GM19238 (cell line): ENCODE measurements at regions not wholly inside any gene's neighbourhood (a gene's known extent, or its start where the extent isn't known, plus 50 kb on each side); places are given as distances from the start of the nearest gene placed in this dataset.

Experiments
- DNase-seq: peaks from one replicate; pipeline ENCODE4 v3.0.0; 2011; ENCODE audit warnings: low spot score; ENCODE audit not compliant: insufficient read length

DNA sequence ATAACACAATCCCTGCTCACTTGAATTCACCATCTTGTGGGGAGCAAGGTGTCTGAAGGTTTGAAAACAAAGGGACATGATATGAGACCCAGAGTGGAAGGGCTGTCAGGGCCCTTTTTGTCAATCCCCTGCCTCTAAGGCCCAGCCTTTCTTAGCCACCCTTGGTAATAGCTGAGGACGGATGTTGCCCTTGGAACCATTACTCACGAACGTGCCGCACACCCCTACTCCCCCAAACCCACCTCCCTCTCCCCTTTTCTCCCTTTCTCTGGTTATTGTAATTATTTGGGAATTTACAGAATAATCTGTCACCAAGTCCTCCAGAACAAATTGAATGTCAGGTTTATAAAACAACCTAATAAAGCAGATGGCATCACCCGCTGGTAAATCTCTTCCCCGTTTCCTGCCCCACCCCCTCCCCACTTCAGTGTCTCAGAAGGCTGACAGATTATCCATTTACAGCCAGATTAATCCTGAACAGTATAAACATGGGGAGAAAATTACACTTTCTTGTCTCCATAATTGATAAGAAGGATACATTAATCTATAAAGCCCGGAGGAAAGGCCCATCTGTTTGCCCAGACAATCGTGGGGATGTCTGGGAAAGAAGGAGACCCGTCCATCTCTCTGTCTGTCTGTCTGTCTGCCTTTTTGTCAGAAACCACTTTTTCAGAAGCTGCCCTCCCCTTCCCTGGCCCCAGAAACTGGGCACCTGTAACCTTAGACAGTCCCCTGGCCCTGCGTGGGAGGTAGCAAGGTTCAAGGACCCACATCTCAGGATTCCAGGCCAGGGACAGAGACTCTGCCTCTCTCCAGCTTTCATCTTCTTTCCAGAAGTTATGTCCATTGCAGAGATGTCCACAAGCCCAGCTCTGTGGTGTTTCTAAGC is 60.6 kb upstream of the CD34 start:
- DNase-seq = no peak

DNA sequence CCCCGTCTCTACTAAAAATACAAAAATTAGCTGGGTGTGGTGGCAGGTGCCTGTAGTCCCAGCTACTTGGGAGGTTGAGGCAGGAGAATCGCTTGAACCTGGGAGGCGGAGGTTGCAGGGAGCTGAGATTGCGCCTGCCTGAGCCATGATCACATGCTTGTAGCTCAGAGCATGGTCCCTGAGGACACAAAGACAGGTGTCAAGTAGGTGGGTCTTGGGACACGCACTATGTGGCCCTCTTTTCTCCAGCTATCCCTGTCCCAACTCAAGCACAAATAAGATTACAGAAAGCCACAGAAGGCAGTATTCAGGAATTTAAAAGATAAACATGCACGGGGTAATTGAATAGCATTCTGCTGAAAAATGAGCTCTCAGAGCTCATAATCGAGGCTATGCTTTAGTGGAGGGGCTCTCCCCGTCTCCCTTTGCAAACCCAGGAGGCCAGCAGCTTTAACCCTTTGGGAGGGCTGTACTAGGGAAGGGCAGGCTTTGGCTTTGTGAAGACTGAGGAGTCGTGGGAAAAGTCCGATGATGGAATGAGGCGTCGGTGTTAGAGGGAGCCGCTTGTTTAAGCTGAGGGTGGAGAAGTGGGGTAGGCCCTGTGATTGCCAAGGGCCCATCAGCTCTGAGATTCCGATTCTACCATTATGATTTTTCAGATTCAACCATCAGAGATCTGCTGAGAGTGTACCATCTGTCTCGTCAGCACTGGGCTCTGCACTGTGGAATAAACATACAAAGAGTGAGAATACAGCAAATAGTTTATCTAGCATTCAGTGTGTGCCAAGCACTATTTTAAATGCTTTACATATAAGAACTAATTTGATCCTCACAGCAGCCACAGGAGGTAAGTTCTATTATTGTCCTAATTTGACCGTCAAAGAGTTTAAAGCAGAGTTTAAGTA is 59.7 kb upstream of the CD34 start:
- DNase-seq = no peak

DNA sequence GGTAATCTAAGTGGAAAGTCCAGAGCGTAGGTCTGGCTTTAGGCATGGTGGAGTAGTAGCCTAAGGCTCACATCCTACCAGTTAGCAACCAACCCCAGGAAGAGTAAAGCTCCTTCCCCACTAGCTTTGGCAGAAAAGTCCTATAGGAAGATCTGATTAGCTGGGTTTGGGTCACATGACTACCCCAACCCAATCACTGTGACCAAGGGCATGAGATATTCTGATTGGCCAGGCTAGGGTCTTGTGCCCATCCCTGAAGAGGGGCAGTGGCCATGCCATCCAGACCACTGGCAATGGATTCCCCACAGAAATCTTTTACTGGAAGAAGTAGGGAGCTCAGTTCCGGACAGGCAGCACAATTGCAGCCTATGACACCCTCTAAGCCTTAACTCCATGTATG is 58.6 kb upstream of the CD34 start:
- DNase-seq = no peak

DNA sequence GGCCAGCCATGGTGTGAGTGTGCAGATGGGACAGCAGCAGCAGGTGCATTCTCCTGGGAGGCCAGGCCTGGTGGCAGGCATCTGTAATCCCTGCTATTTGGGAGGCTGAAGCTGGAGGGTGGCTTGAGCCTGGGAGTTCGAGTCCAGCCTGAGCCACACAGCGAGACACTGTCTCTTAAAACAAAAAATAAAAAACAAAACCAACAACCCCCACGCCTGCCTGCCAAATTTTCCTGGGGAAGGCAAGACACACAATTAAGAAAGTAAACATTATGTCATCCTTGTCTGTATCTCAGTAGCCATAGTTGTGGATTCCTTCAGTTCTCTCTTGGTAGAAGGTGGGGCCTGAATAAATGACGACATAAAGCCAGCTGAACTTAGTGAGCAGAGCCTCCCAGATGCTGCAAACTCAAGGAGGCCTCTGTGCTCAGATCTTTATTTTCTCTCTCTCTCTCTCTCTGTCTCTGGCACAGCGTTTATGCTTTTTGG is 57.6 kb upstream of the CD34 start:
- DNase-seq = no peak

DNA sequence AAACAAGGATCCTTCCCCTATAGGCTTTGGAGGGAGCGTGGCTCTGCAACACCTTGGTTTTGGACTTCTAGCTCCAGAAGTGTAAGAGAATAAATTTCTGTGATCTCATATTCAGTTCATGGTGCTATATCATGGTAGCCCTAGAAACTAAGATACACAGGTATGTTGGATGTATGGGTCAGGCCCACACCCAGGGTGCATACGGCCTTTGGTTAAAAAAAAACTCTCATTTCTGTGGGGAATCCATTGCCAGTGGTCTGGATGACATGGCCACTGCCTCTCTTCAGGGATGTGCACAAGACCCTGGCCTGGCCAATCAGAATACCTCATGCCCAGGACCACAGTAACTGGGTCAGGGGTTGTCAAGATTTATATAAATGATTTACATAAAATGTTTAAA is 56.8 kb upstream of the CD34 start:
- no peak for DNase-seq

DNA sequence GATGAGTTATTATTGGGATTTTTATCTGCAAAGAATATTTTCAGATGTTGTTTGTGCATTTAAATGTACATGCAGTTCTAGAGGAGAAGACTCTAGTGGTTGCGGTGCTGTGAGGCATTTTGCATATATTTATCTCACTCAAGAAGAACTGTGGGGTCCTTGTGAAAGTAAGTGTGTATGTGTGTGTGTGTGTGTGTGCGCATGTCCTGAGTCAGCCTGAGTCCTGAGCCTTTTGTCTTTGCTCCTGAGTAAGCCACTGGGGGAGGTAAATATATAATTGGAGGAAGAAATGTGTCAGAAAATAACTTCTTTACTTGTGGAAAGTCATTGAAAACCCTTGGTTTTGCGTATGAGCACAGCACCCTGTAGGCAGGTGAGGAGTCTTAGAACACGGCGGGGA is 55.6 kb upstream of the CD34 start:
- no peak for DNase-seq

DNA sequence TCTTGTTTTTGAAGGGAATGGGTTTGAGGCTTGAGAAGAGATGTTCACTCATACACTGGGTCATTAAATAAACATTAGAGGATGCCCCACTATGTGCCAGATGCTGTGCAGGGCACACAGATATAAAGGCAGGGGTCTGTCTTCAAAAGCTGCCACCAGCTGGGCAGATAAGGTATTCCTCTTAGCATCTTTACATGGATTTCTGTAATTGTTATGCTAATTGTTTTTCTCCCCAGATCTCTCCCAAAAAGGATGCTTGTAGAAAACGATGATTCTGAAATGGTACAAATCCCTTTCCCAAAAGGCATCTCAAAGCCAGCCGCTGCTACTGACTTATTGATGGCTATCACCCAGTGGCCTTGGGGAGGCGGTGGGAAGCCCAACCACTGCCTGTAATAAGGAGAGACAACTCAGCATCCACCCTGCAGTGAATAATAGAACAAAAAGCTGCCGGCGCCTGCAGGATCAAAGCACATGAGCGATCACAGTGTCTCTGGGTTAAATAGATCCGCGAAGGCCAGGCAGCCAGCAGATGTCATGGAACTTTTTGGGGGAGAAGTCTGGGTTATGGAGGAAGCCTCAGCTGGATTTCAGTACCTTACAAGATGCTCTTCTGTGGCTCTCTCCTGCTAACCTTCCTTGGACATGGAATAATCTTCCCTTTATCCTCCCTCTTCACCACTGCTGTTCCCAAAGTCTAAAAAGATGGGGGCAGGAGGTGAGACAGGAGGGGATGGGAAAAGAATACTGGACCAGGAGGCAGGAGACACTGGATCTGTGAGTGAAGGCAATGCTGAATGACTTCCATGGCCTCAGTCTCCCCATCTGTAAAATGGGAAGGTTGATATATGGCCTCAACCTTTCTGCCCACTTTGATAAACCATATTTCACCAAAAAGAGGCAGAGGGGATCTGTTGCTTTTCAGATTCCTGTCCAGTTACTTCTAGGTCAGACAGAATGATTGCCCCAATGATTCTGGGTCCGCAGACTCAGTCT is 54.8 kb upstream of the CD34 start:
- no peak for DNase-seq

DNA sequence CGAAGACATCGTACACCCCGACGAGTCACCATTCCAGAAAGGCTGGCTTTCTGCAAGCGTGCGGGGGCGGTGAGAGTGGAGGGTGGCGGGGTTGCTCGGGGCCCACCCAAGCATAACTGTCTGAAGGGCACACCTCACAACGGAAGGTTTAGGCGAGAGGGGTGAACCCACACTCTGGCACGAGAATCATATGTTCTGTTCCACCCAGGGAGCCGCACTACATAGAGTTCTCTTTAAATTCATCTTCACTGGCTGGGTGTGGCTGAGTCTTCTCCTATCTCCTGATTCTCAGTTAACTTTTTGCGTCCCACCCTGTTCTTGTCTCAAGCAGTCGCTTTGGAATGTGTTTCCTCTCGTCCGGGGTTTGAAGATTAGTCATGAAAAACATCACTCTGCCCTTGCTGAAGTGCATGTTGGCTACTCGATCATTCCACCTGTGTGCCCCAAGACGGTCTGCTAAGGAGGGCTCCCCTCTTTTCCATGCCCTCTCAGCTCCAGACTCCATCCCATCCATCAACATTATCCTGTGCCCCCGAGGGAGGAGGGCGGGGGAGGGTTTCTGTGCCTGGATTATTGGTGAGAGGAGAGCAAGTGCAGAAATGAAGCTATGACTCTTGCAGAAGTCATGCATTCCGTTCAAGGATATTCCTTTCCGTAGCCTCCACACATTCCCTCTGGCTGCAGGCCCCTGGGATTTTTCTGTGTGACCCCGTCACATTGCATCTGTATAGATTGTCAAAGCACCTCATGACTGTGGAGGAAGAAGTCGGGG is 53.5 kb upstream of the CD34 start:
- DNase-seq = no peak

DNA sequence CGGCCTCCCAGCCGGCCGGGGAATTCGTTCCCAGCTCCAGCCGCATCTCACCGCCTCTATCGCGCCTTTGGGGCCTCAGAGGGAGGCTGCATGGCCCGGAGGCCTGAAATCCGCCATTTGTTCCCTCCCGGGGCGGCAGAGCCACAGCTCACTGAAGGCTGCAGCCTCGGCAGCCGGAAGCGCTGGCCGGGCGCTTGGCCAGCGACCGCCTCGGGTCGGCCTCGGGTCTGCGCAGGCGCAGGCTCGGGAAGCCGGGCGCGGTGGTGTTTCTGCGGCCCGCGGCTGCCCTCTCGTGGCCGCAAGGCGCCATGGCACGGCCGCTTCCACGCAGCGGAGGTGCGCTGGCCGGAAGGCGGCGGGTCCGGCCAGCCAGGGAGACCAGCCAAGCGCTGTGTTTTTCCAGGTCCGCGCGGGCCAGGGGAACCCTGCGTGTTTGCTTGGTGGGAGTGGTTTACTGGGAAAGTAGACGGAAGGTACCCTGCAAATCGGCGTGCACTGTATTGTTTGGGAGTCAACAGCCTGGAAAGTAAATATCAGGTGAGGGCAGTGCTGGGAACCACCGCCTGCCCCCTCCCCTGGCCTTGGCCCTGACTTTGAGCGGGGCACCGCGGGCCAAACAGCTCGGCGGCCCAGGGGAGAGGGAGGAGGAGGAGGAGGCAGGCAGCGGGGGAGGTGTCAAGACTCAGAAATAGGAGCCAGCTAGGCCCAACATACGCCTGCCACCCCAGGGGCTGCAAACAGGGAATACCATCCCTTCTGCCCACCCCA is 52.7 kb upstream of the CD34 start:
- peak; percentile 94 for DNase-seq

DNA sequence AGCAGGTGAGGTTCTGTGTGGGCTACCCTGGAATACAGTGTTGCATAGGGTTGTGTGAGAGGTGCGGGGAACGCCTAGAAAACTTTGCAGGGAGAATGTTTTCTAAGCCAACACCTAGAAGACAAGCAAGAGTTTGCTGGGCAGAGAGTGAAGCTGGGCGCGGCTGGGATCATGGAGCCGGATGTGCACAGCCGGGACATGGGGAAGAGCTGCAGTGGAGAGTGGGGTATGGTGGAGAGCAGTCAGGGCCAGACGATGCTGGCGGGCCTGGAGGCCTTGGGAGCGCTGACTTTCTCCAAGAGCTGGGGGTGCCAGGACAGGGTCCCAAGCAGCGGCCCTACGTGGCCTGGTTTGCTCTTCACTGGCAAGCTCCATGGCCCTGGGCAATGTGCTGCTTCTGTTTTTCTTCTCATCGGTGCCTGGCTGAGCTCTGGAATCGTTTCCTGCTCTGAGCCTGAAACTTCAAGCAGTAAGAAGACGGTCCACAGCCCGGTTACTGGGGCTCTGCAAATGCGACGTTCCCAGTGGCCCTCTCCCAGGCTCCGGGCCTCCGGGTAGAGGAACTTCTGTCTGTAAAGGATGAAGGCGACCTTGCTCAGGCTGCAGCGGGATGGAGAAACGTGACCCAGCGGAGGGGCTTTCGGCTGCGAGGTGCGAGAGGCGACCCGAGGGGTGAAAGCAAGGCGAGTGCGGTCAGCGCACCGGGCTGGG is 51.9 kb upstream of the CD34 start:
- no peak for DNase-seq
